Neural cell (in vitro differentiated cells): ENCODE measurements at regions not wholly inside any gene's neighbourhood (a gene's known extent, or its start where the extent isn't known, plus 50 kb on each side); places are given as distances from the start of the nearest gene placed in this dataset.

Experiments used
- H2AFZ ChIP-seq: fragments of 200-600, 300-800 bp; sonication (generic), shearing (Covaris generic); 2 replicates; pipeline ENCODE4 v1.6.0; 2014; ENCODE audit warnings: low read depth, mild to moderate bottlenecking, antibody characterized with exemption, low read length, moderate library complexity
- H3F3A ChIP-seq: fragments of 200-600 bp; shearing (Covaris generic); 2 replicates; pipeline ENCODE4 v1.6.1; 2016; ENCODE audit warnings: mild to moderate bottlenecking, moderate library complexity, mixed read lengths, antibody characterized with exemption, low read length; ENCODE audit not compliant: insufficient read depth, poor library complexity, severe bottlenecking
- H3K27ac ChIP-seq: fragments of 200-600, 300-800 bp; sonication (generic), shearing (Covaris generic); 2 replicates; pipeline ENCODE4 v1.5.1; 2014; ENCODE audit warnings: mild to moderate bottlenecking, low read length, moderate library complexity
- H3K27me3 ChIP-seq: fragments of 300-800, 200-600 bp; sonication (generic), shearing (Covaris generic); 2 replicates; pipeline ENCODE4 v1.6.0; 2014; ENCODE audit warnings: mild to moderate bottlenecking, low read depth, low read length, moderate library complexity; ENCODE audit not compliant: insufficient read depth
- H3K36me3 ChIP-seq: fragments of 300-800, 200-600 bp; sonication (generic), shearing (Covaris generic); 2 replicates; pipeline ENCODE4 v1.5.1; 2014; ENCODE audit warnings: mild to moderate bottlenecking, antibody characterized with exemption, low read length, moderate library complexity; ENCODE audit not compliant: insufficient read depth
- H3K4me2 ChIP-seq: fragments of 300-800, 200-600 bp; sonication (generic), shearing (Covaris generic); 2 replicates; pipeline ENCODE4 v1.6.0; 2014; ENCODE audit warnings: mild to moderate bottlenecking, low read length
- H3K4me3 ChIP-seq: fragments of 300-800, 200-600 bp; sonication (generic), shearing (Covaris generic); 2 replicates; pipeline ENCODE4 v1.5.1; 2014; ENCODE audit warnings: mild to moderate bottlenecking, low read length, moderate library complexity
- H3K79me2 ChIP-seq: fragments of 200-600 bp; shearing (Covaris generic); replicated peaks from 2 replicates; pipeline ENCODE4 v1.6.0; 2014; ENCODE audit warnings: mild to moderate bottlenecking, low read length, moderate library complexity; ENCODE audit not compliant: insufficient read depth
- H3K9ac ChIP-seq: fragments of 300-800, 200-600 bp; sonication (generic), shearing (Covaris generic); 2 replicates; pipeline ENCODE4 v1.6.1; 2016; ENCODE audit warnings: mild to moderate bottlenecking, low read length, mixed read lengths
- H3K9me2 ChIP-seq: fragments of 200-600 bp; shearing (Covaris generic); 2 replicates; pipeline ENCODE4 v1.6.1; 2016; ENCODE audit warnings: mild to moderate bottlenecking, low read length, mixed read lengths; ENCODE audit not compliant: insufficient read depth
- H3K9me3 ChIP-seq: fragments of 200-600, 300-800 bp; sonication (generic), shearing (Covaris generic); 2 replicates; pipeline ENCODE4 v1.6.1; 2016; ENCODE audit warnings: mild to moderate bottlenecking, mixed run types, low read length, moderate library complexity, mixed read lengths
- H4K20me1 ChIP-seq: fragments of 200-600 bp; shearing (Covaris generic); 2 replicates; pipeline ENCODE4 v1.6.1; 2016; ENCODE audit warnings: mild to moderate bottlenecking, mixed run types; ENCODE audit not compliant: insufficient read depth
- EP300 ChIP-seq: fragments of 450-650 bp; conservative IDR thresholded peaks from 2 replicates; pipeline ENCODE4 v1.6.1; 2014; ENCODE audit warnings: antibody characterized with exemption, mild to moderate bottlenecking, moderate library complexity; ENCODE audit not compliant: poor library complexity, severe bottlenecking
- EZH2 ChIP-seq: fragments of 200-600, 300-800 bp; shearing (Covaris generic), sonication (generic); IDR thresholded peaks from 2 replicates; pipeline ENCODE4 v1.6.1; 2014; ENCODE audit warnings: antibody characterized with exemption, low read length, borderline replicate concordance, mild to moderate bottlenecking; ENCODE audit not compliant: insufficient read depth, poor library complexity, severe bottlenecking
- MXI1 ChIP-seq: fragments of 450-650 bp; conservative IDR thresholded peaks from 2 replicates; pipeline ENCODE4 v1.6.1; 2014; ENCODE audit warnings: antibody characterized with exemption, mild to moderate bottlenecking; ENCODE audit not compliant: poor library complexity, severe bottlenecking
- POLR2AphosphoS5 ChIP-seq: IDR thresholded peaks from 2 replicates; pipeline ENCODE4 v1.6.1; 2012
- RAD21 ChIP-seq: fragments of 450-650 bp; conservative IDR thresholded peaks from 2 replicates; pipeline ENCODE4 v1.6.1; 2014; ENCODE audit warnings: antibody characterized with exemption, mild to moderate bottlenecking, moderate library complexity
- REST ChIP-seq: IDR thresholded peaks from 2 replicates; pipeline ENCODE4 v1.6.1; 2012; ENCODE audit warnings: borderline replicate concordance
- SMC3 ChIP-seq: fragments of 450-650 bp; conservative IDR thresholded peaks from 2 replicates; pipeline ENCODE4 v1.6.1; 2014; ENCODE audit warnings: antibody characterized with exemption, mild to moderate bottlenecking, moderate library complexity; ENCODE audit not compliant: poor library complexity
- TAF1 ChIP-seq: IDR thresholded peaks from 2 replicates; pipeline ENCODE4 v1.6.1; 2012; ENCODE audit warnings: low read depth
- TF ChIP-seq, protein P1 (sequence below): fragments of 450-650 bp; IDR thresholded peaks from 2 replicates; pipeline ENCODE4 v1.5.1; 2014; ENCODE audit warnings: antibody characterized with exemption, mild to moderate bottlenecking, moderate library complexity; ENCODE audit not compliant: poor library complexity, severe bottlenecking

- no peak overlapping the region for H3K4me3 ChIP-seq
Measured at GRCh38 chr4:41379230-41379629, 122.5 kb downstream of the UCHL1 start.

DNA sequence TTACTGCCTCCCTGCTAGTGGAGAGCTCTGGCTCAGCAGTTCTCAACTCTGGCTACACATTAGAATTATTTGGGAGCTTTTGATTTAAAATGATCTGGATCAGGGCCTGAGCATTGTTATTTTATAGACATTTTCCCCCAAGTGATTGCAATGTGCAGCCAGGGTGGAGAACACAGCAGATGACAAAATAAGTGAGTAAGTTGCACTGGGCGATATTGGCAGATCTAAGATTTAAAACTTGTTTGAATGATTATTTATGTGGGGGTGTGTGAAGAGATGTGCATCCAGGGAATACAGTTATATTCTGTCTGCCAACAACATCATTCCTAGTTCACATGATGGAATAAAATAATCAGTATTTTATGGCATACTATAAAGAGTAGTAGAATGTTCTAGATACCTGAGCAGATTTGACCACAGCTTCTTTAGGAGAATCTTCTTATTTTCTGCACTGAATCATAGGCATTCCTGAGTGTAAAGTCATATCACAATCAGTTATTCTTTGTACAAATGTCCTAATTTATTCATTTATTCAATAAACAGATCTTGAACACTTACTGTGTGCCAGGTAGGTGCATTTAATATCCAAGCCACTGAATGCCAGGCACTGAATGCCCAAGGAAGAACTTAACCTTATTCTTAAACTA lies 123.9 kb downstream of the UCHL1 start:
- no peak overlapping the region for H3K4me3 ChIP-seq
- H3K4me2 ChIP-seq = no peak overlapping the region
- no peaks in the 10 kb centered on the region for H3K9me2 ChIP-seq
- no peaks in the 10 kb centered on the region for H4K20me1 ChIP-seq
- no peaks in the 10 kb centered on the region for H3K9me3 ChIP-seq
- no peak overlapping the region for H3K9ac ChIP-seq
- H3K27ac ChIP-seq = no peak overlapping the region
- H2AFZ ChIP-seq = no peak overlapping the region
- no peaks in the 10 kb centered on the region for H3F3A ChIP-seq
- H3K27me3 ChIP-seq = no peaks in the 10 kb centered on the region
- H3K79me2 ChIP-seq = no peaks in the 10 kb centered on the region
- H3K36me3 ChIP-seq = no peaks in the 10 kb centered on the region
- TF ChIP-seq POLR2AphosphoS5 (no peak), EP300 (no peak), SMC3 (no peak), RAD21 (no peak), EZH2 (no peak), MXI1 (no peak), TAF1 (no peak)
- TF ChIP-seq, protein P1, sequence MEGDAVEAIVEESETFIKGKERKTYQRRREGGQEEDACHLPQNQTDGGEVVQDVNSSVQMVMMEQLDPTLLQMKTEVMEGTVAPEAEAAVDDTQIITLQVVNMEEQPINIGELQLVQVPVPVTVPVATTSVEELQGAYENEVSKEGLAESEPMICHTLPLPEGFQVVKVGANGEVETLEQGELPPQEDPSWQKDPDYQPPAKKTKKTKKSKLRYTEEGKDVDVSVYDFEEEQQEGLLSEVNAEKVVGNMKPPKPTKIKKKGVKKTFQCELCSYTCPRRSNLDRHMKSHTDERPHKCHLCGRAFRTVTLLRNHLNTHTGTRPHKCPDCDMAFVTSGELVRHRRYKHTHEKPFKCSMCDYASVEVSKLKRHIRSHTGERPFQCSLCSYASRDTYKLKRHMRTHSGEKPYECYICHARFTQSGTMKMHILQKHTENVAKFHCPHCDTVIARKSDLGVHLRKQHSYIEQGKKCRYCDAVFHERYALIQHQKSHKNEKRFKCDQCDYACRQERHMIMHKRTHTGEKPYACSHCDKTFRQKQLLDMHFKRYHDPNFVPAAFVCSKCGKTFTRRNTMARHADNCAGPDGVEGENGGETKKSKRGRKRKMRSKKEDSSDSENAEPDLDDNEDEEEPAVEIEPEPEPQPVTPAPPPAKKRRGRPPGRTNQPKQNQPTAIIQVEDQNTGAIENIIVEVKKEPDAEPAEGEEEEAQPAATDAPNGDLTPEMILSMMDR = no peak

More at GRCh38 chr4:41379230-41379629, 122.5 kb downstream of the UCHL1 start:
- H3K27ac ChIP-seq = no peak overlapping the region
- H3K4me2 ChIP-seq = no peak overlapping the region
- H2AFZ ChIP-seq = no peak overlapping the region
- H3K9me2 ChIP-seq = no peaks in the 10 kb centered on the region
- H3K27me3 ChIP-seq = no peaks in the 10 kb centered on the region
- no peaks in the 10 kb centered on the region for H3F3A ChIP-seq
- no peak overlapping the region for H3K9ac ChIP-seq
- TF ChIP-seq MXI1 = no peak
- TF ChIP-seq POLR2AphosphoS5 = no peak
- no peak for TF ChIP-seq RAD21
- no peak for TF ChIP-seq TAF1
- TF ChIP-seq, protein P1 = no peak
- TF ChIP-seq REST = no peak
- no peak for TF ChIP-seq EP300
- no peak for TF ChIP-seq EZH2
- no peak for TF ChIP-seq SMC3
- H4K20me1 ChIP-seq = no peaks in the 10 kb centered on the region
- no peaks in the 10 kb centered on the region for H3K9me3 ChIP-seq
- H3K36me3 ChIP-seq = no peaks in the 10 kb centered on the region
- H3K79me2 ChIP-seq = no peaks in the 10 kb centered on the region
